ENCODE measurements at regions not wholly inside any gene's neighbourhood (a gene's known extent, or its start where the extent isn't known, plus 50 kb on each side); places are given as distances from the start of the nearest gene placed in this dataset.

DNA sequence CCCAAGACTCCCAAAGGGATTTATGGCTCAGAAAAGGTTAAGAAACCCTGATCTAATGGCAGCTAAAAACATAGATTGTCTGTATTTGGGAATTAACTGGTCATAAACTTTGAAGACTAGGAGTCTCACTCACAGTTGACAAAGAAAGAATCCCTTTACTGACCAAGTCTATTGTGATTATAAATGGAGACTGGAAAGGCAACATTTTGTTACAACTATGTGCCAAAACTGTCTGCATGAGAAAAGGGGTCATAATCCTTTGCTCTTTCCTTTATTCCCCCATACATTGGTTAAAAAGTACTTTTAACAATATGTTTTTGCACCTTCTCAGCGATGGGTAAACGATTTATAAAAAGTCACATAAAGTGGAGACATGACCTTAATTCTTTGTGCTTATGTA lies 206.9 kb upstream of the MAP3K7 start:
- TF ChIP-seq YY1 (IDR thresholded peaks at IDR 0.05; ENCODE audit: insufficient read depth, insufficient read length): no peak
- TF ChIP-seq SUZ12 (IDR thresholded peaks at IDR 0.05; ENCODE audit: extremely low read depth, insufficient read depth, insufficient read length): no peak
- no peak for TF ChIP-seq ZNF274 (IDR thresholded peaks at IDR 0.05; ENCODE audit: low read depth, low read length)
